Stomach (tissue), 8 donors: ENCODE measurements at regions not wholly inside any gene's neighbourhood (a gene's known extent, or its start where the extent isn't known, plus 50 kb on each side); places are given as distances from the start of the nearest gene placed in this dataset.

ENCODE experiments used
- DNase-seq, 2 donors: peaks; one replicate each; pipeline versions ENCODE4 v3.0.0 to v3.0.0-alpha.2; 2013 to 2019
- H3K27ac ChIP-seq, 5 donors: fragments of 200-600 bp in 4 of 5; sonication (generic) in 4 of 5; one replicate each; pipeline ENCODE4 v1.5.1; 2013 to 2019; ENCODE audit warnings: mild to moderate bottlenecking in 1 of 5, moderate library complexity in 1 of 5
- H3K27me3 ChIP-seq, 3 donors: fragments of 200-600 bp; sonication (generic); one replicate each; pipeline ENCODE4 v1.5.1; 2017 to 2019; ENCODE audit warnings: mixed run types in 1 of 3
- H3K36me3 ChIP-seq, 4 donors: fragments of 200-600 bp; sonication (generic); 1 replicate in 3 of 4; 2 replicates in 1 of 4; pipeline ENCODE4 v1.5.1; 2016 to 2019
- H3K4me1 ChIP-seq, 4 donors: fragments of 200-600 bp; sonication (generic); one replicate each; pipeline ENCODE4 v1.5.1; 2016 to 2019
- H3K4me3 ChIP-seq, 4 donors: fragments of 200-600 bp; sonication (generic) in 3 of 4; one replicate each; pipeline ENCODE4 v1.5.1; 2016 to 2019; ENCODE audit warnings: mild to moderate bottlenecking in 1 of 4
- H3K9me3 ChIP-seq, 4 donors: fragments of 200-600 bp; sonication (generic); one replicate each; pipeline ENCODE4 v1.5.1; 2016 to 2019
- CTCF ChIP-seq, 7 experiments: fragments of 450-650 bp in 4 of 7; fragments of 200-600 bp in 3 of 7; sonication (generic) in 3 of 7; IDR thresholded peaks; one replicate each; pipeline ENCODE4 v1.5.1; 2016 to 2019; ENCODE audit warnings: antibody characterized with exemption in 7 of 7, control low read depth in 2 of 7, mild to moderate bottlenecking in 1 of 7
- EP300 ChIP-seq: sonication (generic); formaldehyde crosslinking; IDR thresholded peaks from one replicate; pipeline ENCODE4 v1.6.1; 2017; ENCODE audit warnings: antibody characterized with exemption
- POLR2A ChIP-seq, 4 donors: fragments of 450-650 bp; IDR thresholded peaks; one replicate each; pipeline ENCODE4 v1.6.1; 2016; ENCODE audit warnings: antibody characterized with exemption in 4 of 4, control low read depth in 2 of 4, mild to moderate bottlenecking in 1 of 4, moderate library complexity in 1 of 4
- POLR2AphosphoS5 ChIP-seq, 3 donors: sonication (generic); formaldehyde crosslinking; IDR thresholded peaks; one replicate each; pipeline ENCODE4 v1.6.1; 2016; ENCODE audit warnings: antibody characterized with exemption in 3 of 3
- WGBS, 5 donors: extraction: QIAGEN DNeasy Blood & Tissue Kit in 3 of 5; methylation state at CpG; one replicate each; pipeline versions ENCODE4 v1.1.5 to v1.1.7; 2013 to 2018; 5-methylcytosine and 5-hydroxymethylcytosine counted together
- intact Hi-C: fragments of 100-400 bp; cut with DNase I; formaldehyde crosslinking; loops from one replicate; pipeline ENCODE4 v1.15.1; 2023; ENCODE audit warnings: low total_unique reads
- donor health status: healthy with polysubstance abuse.
- donor health status: Bipolar disorder and iron deficiency.
- donor health status: healthy.

GRCh38 chr4:129971419-129971818 is 875.5 kb downstream of the C4orf33 start:
- H3K27me3 ChIP-seq, result no peaks in the 10 kb centered on the region
- H3K4me1 ChIP-seq, result no peaks in the 10 kb centered on the region
- H3K27ac ChIP-seq, result no peak overlapping the region
- DNase-seq, result no peak
- no peak for TF ChIP-seq POLR2AphosphoS5 (IDR thresholded peaks at IDR 0.05)
- no peak for TF ChIP-seq EP300
- no peak for TF ChIP-seq POLR2A (IDR thresholded peaks at IDR 0.05)
- TF ChIP-seq CTCF (IDR thresholded peaks at IDR 0.05), result no peak
- no peaks in the 10 kb centered on the region for H3K36me3 ChIP-seq
- intact Hi-C loops, result no loop called here
- H3K9me3 ChIP-seq, result peaks cover 0 to 10% (median 2%) of the 10 kb centered on the region in 4 donors
- no peak overlapping the region for H3K4me3 ChIP-seq

GRCh38 chr4:129972257-129972656 is 876.3 kb downstream of the C4orf33 start:
- Histone ChIP-seq H3K36me3 (no peaks in the 10 kb centered on the region), H3K4me3 (no peak overlapping the region), H3K27me3 (no peaks in the 10 kb centered on the region), H3K9me3 (peaks cover 0 to 10% (median 2%) of the 10 kb centered on the region in 4 donors), H3K27ac (no peak overlapping the region), H3K4me1 (no peaks in the 10 kb centered on the region)
- intact Hi-C loops, result no loop called here
- no peak for TF ChIP-seq POLR2AphosphoS5 (IDR thresholded peaks at IDR 0.05)
- TF ChIP-seq CTCF (IDR thresholded peaks at IDR 0.05), result no peak
- TF ChIP-seq EP300, result no peak
- no peak for TF ChIP-seq POLR2A (IDR thresholded peaks at IDR 0.05)
- WGBS, 5 donors, result 75 to 95% (median 82%) methylated on average over 1 of the region's 1 CpG
- no peak for DNase-seq

- no peaks in the 10 kb centered on the region for H3K4me1 ChIP-seq
- DNase-seq, result no peak
- no peak overlapping the region for H3K4me3 ChIP-seq
- H3K9me3 ChIP-seq, result peaks cover 0 to 7% (median 2%) of the 10 kb centered on the region in 4 donors
- no peak for TF ChIP-seq EP300
- TF ChIP-seq POLR2A (IDR thresholded peaks at IDR 0.05), result no peak
- TF ChIP-seq POLR2AphosphoS5 (IDR thresholded peaks at IDR 0.05), result no peak
- TF ChIP-seq CTCF (IDR thresholded peaks at IDR 0.05), result no peak
- intact Hi-C loops, result no loop called here
- no peaks in the 10 kb centered on the region for H3K36me3 ChIP-seq
- no peak overlapping the region for H3K27ac ChIP-seq
- H3K27me3 ChIP-seq, result no peaks in the 10 kb centered on the region
Measured at GRCh38 chr4:129974730-129975129, 878.8 kb downstream of the C4orf33 start.

- H3K27ac ChIP-seq, result no peak overlapping the region
- H3K27me3 ChIP-seq, result no peaks in the 10 kb centered on the region
- H3K4me3 ChIP-seq, result no peak overlapping the region
- no peaks in the 10 kb centered on the region for H3K4me1 ChIP-seq
- 75 to 85% (median 79%) methylated on average over 4 of the region's 4 CpGs for WGBS, 5 donors
- no peaks in the 10 kb centered on the region for H3K36me3 ChIP-seq
- intact Hi-C loops, result no loop called here
- H3K9me3 ChIP-seq, result peaks cover 0 to 3% (median 0%) of the 10 kb centered on the region in 4 donors
- DNase-seq, result no peak
- no peak for TF ChIP-seq EP300
- no peak for TF ChIP-seq POLR2A (IDR thresholded peaks at IDR 0.05)
- no peak for TF ChIP-seq POLR2AphosphoS5 (IDR thresholded peaks at IDR 0.05)
- TF ChIP-seq CTCF (IDR thresholded peaks at IDR 0.05), result no peak
Measured at GRCh38 chr4:129978315-129978714, 882.4 kb downstream of the C4orf33 start.
